OCI-LY1 (cell line): ENCODE measurements at regions not wholly inside any gene's neighbourhood (a gene's known extent, or its start where the extent isn't known, plus 50 kb on each side); places are given as distances from the start of the nearest gene placed in this dataset.

Experiments
- H2AFZ ChIP-seq: fragments of 200-600 bp; sonication (generic), shearing (Covaris generic); 2 replicates; pipeline ENCODE4 v1.6.0; 2014; ENCODE audit warnings: antibody characterized with exemption, mild to moderate bottlenecking, low read length
- H3F3A ChIP-seq: fragments of 200-600 bp; sonication (generic), shearing (Covaris generic); 2 replicates; pipeline ENCODE4 v1.6.0; 2014; ENCODE audit warnings: mild to moderate bottlenecking, antibody characterized with exemption, low read length, moderate library complexity; ENCODE audit not compliant: insufficient read depth
- H3K27ac ChIP-seq: fragments of 200-600 bp; sonication (generic); 2 replicates; pipeline ENCODE4 v1.5.1; 2014; ENCODE audit warnings: low read length, mixed run types, mild to moderate bottlenecking, low read depth; ENCODE audit not compliant: poor library complexity, severe bottlenecking
- H3K27me3 ChIP-seq: fragments of 200-600 bp; sonication (generic); 2 replicates; pipeline ENCODE4 v1.6.0; 2014; ENCODE audit warnings: antibody characterized with exemption, mild to moderate bottlenecking, low read length, moderate library complexity; ENCODE audit not compliant: insufficient read depth
- H3K36me3 ChIP-seq: fragments of 200-600 bp; sonication (generic); 2 replicates; pipeline ENCODE4 v1.6.1; 2014; ENCODE audit warnings: mild to moderate bottlenecking, antibody characterized with exemption, low read length, moderate library complexity, mixed read lengths; ENCODE audit not compliant: insufficient read depth
- H3K4me1 ChIP-seq: fragments of 200-600 bp; sonication (generic); 2 replicates; pipeline ENCODE4 v1.5.1; 2014; ENCODE audit warnings: mild to moderate bottlenecking, low read length, moderate library complexity; ENCODE audit not compliant: insufficient read depth, severe bottlenecking
- H3K4me2 ChIP-seq: fragments of 200-600 bp; sonication (generic), shearing (Covaris generic); 2 replicates; pipeline ENCODE4 v1.6.1; 2014; ENCODE audit warnings: low read length
- H3K4me3 ChIP-seq: fragments of 200-600 bp; sonication (generic); 2 replicates; pipeline ENCODE4 v1.5.1; 2014; ENCODE audit warnings: low read length, low read depth, mild to moderate bottlenecking, mixed read lengths; ENCODE audit not compliant: poor library complexity, severe bottlenecking
- H3K79me2 ChIP-seq: fragments of 200-600 bp; shearing (Covaris generic); 2 replicates; pipeline ENCODE4 v1.6.1; 2016; ENCODE audit warnings: mixed run types, low read length, mixed read lengths; ENCODE audit not compliant: insufficient read depth
- H3K9ac ChIP-seq: fragments of 200-600 bp; sonication (generic), shearing (Covaris generic); 2 replicates; pipeline ENCODE4 v1.6.1; 2014; ENCODE audit warnings: mild to moderate bottlenecking, low read length, mixed read lengths
- H3K9me2 ChIP-seq: fragments of 200-600 bp; sonication (generic), shearing (Covaris generic); 2 replicates; pipeline ENCODE4 v1.6.1; 2014; ENCODE audit warnings: low read depth, mild to moderate bottlenecking, low read length, mixed read lengths
- H3K9me3 ChIP-seq: fragments of 200-600 bp; shearing (Covaris generic); 2 replicates; pipeline ENCODE4 v1.6.1; 2014; ENCODE audit warnings: low read length, mixed read lengths
- H4K20me1 ChIP-seq: fragments of 200-600 bp; sonication (generic), shearing (Covaris generic); 2 replicates; pipeline ENCODE4 v1.6.0; 2016; ENCODE audit warnings: mild to moderate bottlenecking, low read length; ENCODE audit not compliant: insufficient read depth
- CTCF ChIP-seq: fragments of 200-600 bp; sonication (generic), shearing (Covaris generic); IDR thresholded peaks from 2 replicates; pipeline ENCODE4 v1.5.1; 2017; ENCODE audit warnings: mild to moderate bottlenecking, antibody characterized with exemption, low read length, moderate library complexity, mixed read lengths
- EZH2 ChIP-seq: fragments of 200-600 bp; sonication (generic), shearing (Covaris generic); IDR thresholded peaks from 2 replicates; pipeline ENCODE4 v1.8.0; 2017; ENCODE audit warnings: borderline replicate concordance, mixed run types, mild to moderate bottlenecking, antibody characterized with exemption, low read length, moderate library complexity, mixed read lengths

- Histone ChIP-seq H3K9me2 (no peaks in the 10 kb centered on the region), H3K4me2 (no peak overlapping the region), H3K9me3 (no peaks in the 10 kb centered on the region), H4K20me1 (no peaks in the 10 kb centered on the region), H2AFZ (no peak overlapping the region), H3K27me3 (no peaks in the 10 kb centered on the region), H3K4me1 (no peaks in the 10 kb centered on the region), H3K79me2 (no peaks in the 10 kb centered on the region), H3F3A (no peaks in the 10 kb centered on the region), H3K9ac (no peak overlapping the region), H3K36me3 (no peaks in the 10 kb centered on the region), H3K27ac (no peak overlapping the region), H3K4me3 (no peak overlapping the region)
- TF ChIP-seq EZH2 (no peak), CTCF (no peak)
Measured at GRCh38 chr5:30195036-30195435, 998.5 kb upstream of the CDH6 start.

- no peaks in the 10 kb centered on the region for H4K20me1 ChIP-seq
- H3K27ac ChIP-seq: no peak overlapping the region
- H3K9me3 ChIP-seq: no peaks in the 10 kb centered on the region
- no peaks in the 10 kb centered on the region for H3K9me2 ChIP-seq
- H3K36me3 ChIP-seq: no peaks in the 10 kb centered on the region
- H3F3A ChIP-seq: no peaks in the 10 kb centered on the region
- TF ChIP-seq CTCF (no peak), EZH2 (no peak)
- H3K9ac ChIP-seq: no peak overlapping the region
- H3K27me3 ChIP-seq: no peaks in the 10 kb centered on the region
- no peaks in the 10 kb centered on the region for H3K79me2 ChIP-seq
- no peak overlapping the region for H2AFZ ChIP-seq
- H3K4me3 ChIP-seq: no peak overlapping the region
- H3K4me1 ChIP-seq: no peaks in the 10 kb centered on the region
- no peak overlapping the region for H3K4me2 ChIP-seq
Measured at GRCh38 chr5:30194595-30194994, 998.9 kb upstream of the CDH6 start.

GRCh38 chr5:30183795-30184194 lies 1009.7 kb upstream of the CDH6 start:
- Histone ChIP-seq H3K9me3 (no peaks in the 10 kb centered on the region), H3K27me3 (no peaks in the 10 kb centered on the region), H3K36me3 (no peaks in the 10 kb centered on the region), H3F3A (no peaks in the 10 kb centered on the region), H2AFZ (no peak overlapping the region), H4K20me1 (no peaks in the 10 kb centered on the region), H3K9me2 (no peaks in the 10 kb centered on the region), H3K4me3 (no peak overlapping the region), H3K4me1 (no peaks in the 10 kb centered on the region), H3K79me2 (no peaks in the 10 kb centered on the region), H3K4me2 (no peak overlapping the region), H3K9ac (no peak overlapping the region), H3K27ac (no peak overlapping the region)
- TF ChIP-seq CTCF (no peak), EZH2 (no peak)
